Esophagus squamous epithelium (tissue), 4 donors: ENCODE measurements at regions not wholly inside any gene's neighbourhood (a gene's known extent, or its start where the extent isn't known, plus 50 kb on each side); places are given as distances from the start of the nearest gene placed in this dataset.

ENCODE experiments used
- CTCF ChIP-seq, 6 experiments: fragments of 450-650 bp in 4 of 6; fragments of 200-600 bp in 2 of 6; sonication (generic) in 2 of 6; IDR thresholded peaks; one replicate each; pipeline ENCODE4 v1.5.1; 2016 to 2019; ENCODE audit warnings: antibody characterized with exemption in 6 of 6, mild to moderate bottlenecking in 4 of 6, moderate library complexity in 4 of 6
- POLR2A ChIP-seq, 4 donors: fragments of 450-650 bp; IDR thresholded peaks; one replicate each; pipeline ENCODE4 v1.6.1; 2017; ENCODE audit warnings: antibody characterized with exemption in 4 of 4, mild to moderate bottlenecking in 4 of 4, moderate library complexity in 3 of 4

- TF ChIP-seq CTCF (IDR thresholded peaks at IDR 0.05) (no peak), POLR2A (IDR thresholded peaks at IDR 0.05) (no peak)
Measured at GRCh38 chr18:33817096-33817495, 239.1 kb downstream of the ASXL3 start.
